ENCODE measurements at regions not wholly inside any gene's neighbourhood (a gene's known extent, or its start where the extent isn't known, plus 50 kb on each side); places are given as distances from the start of the nearest gene placed in this dataset.
"Not testable (repeated sequence)": the region's sequence is repeated elsewhere in the genome, so short reads cannot be mapped to it uniquely, and the experiment has no call there.

DNA sequence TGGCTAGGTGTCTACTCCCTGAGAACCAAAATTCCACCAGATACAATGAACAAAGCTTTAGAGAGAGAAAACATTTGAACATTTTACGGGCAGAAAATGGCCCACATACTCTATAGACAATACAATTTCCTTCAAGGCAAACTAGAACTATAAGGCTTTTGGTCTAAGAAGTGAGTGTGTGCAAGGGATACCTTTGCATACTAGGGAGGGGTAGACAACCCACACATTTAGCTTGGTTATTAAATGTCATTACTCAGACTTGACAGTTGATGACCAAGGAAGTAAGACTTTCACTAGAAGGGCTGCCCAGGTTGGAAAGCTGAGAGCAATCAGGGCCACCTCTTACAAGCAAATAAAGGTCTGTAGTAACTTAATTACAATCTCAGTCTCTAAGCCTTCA is 64.0 kb upstream of the PLEKHM1 start:
- in situ Hi-C loops (cut with MboI; ENCODE audit: low sequenced_read_pairs) = not testable (repeated sequence)

DNA sequence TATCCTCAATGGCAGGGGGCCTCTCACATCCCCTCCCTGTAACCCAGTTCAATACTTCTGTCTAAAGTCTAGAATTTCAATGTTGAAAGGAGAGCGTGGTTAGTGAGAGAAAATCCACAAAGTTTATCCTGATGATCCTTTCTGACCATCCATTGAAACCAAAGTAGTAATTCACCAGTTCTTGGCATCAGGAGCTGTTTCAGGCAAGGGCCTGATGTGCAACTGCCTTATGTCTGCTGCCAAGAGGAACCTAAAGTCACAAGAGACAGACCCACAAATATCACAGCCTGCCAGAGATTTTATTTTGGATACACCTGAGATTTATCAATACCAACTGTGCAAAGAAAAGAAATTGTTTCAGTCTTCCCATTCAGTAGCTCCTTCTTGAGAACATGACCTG is 68.3 kb upstream of the PLEKHM1 start:
- in situ Hi-C loops (cut with MboI; ENCODE audit: low sequenced_read_pairs) = not testable (repeated sequence)

DNA sequence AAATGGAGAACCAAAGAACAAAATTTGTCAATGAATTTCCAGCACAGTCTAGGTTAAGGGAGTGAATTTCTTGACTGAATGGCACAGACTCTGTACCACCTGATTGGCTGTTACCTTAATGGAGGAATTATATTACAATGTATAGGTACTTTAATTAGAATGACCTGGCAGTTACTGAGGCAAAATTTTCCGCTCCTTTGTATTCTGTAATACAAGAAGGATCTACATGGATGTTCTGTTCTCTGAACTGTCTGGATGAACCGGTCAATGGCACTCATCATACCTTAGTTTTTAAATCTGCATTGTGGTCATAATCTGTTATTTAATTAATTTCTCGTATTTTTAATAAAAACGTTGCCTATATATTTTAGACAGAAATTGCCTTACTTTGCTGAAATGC is 72.3 kb upstream of the PLEKHM1 start:
- in situ Hi-C loops (cut with MboI; ENCODE audit: low sequenced_read_pairs) = not testable (repeated sequence)

DNA sequence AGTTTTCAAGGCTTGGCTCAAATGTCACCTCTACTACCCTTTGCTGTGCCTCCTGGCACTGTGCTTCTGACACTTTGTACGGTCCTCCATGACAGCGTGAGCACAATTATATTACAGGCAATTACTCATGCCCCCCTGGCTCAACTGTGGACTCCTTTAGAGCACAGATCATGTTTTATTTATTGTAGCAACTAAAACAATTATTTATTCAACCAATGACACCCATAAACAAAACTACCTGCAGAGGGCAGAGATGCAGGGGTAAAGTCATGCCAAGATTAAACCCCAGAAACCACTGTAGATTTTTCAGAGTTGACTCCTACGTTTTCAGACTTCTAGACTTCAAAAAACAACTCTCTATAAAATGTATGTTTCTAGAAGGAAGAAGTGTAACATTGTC is 72.8 kb upstream of the PLEKHM1 start:
- in situ Hi-C loops (cut with MboI; ENCODE audit: low sequenced_read_pairs) = not testable (repeated sequence)

DNA sequence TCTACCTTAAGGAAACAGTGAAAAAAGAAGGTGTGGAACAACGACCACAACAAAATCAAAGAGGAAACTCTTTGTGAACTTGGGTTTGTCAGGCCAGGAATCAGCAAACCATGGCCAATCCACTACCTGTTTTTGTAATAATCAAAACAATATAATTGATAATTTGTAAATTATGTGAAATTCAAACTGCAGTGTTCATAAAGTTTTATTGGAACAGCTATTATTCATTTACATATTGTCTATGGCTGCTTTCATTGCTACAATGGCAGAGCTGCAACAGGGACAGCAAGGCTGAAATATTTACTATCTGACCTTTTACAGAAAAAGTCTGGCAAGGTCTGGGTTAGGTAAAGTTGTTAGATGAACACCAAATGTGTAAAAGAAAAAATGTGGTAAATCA is 77.8 kb upstream of the PLEKHM1 start:
- in situ Hi-C loops (cut with MboI; ENCODE audit: low sequenced_read_pairs) = not testable (repeated sequence)

DNA sequence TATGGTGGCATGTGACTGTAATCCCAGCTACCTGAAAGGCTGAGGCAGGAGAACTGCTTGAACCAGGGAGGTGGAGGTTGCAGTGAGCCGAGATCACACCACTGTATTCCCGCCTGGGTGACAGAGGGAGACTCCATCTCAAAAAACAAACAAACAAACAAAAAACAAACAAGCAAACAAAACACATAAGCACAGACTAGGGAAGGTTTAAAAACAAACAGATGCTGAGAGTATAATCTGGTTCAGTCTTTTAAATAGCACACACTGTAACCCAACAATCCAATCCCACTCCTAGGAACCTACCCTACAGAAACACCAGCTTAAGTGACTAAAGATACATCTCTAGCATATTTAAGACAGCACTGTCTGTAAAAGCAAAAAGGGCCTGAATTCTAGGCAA is 82.8 kb upstream of the PLEKHM1 start:
- in situ Hi-C loops (cut with MboI; ENCODE audit: low sequenced_read_pairs) = not testable (repeated sequence)

DNA sequence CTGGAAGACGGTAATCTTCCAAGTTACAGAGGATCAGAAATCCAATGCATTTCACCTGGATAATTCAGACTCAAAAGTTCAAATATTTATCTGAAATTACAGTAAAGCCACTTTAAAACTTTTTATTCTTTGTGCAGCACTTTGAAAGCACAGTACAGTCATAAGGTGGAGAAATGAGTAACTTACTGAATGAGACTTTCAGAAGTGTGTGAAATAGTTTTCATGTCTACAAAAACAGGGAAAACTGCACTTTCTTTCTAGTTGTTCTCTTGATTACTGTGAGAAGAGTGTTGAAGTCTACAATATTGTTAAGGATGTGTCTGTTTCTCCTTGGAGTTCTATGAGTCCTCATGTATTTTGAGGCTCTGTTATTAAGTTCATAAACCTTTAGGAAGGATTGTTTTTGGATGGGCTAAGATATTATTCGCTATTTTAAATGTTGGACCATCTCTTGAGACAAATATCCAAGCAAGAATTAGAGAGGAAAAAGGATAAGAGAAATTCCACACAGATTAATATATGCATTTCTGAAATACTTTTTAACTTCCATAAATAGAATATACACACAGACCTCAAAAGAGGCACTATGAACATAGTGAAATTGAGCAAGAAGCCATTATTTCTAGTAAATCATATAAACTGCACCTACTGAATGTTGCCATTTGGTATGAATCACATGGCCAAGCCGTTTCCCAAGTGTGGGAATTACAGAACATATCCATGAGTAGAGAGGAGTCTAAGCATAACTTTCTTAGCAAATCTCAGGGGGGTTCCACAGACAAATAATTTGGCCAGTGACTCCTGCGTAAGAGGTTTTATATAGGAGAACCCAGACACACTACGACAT is 83.6 kb upstream of the PLEKHM1 start:
- in situ Hi-C loops (cut with MboI; ENCODE audit: low sequenced_read_pairs) = no loop called here

DNA sequence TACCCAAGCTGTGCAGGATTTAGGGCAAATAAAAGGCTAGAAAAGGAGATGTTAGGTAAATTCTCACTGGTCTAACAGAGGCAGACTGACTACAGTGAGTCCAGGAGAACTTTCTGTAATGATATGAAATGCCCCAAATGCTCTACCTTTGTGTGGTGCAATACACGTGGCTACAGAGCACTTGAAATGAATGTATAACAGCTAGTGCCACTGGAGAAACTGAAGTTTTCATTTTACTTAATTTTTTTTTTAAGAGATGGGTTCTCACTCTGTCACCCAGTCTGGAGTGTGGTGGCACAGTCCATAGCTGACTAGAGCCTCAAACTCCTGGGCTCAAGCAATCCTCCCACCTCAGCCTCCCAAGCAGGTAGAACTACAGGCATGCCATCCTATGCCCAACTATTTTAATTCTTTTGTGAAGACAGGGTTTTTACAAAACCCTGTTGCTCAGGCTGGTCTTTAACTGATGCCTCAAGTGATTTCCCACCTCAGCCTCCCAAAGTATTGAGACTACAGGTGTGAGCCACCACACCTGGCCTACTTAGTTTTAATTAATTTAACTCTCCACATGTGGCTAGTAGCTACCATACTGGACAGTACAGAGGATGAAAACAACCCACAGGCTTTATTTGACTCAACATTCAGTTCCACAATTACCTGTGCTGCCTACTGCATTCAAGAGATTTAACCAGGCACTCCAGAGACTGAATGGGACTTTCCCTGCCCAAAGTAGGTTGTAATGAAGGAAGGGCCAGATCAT is 84.8 kb upstream of the PLEKHM1 start:
- in situ Hi-C loops (cut with MboI; ENCODE audit: low sequenced_read_pairs) = no loop called here

DNA sequence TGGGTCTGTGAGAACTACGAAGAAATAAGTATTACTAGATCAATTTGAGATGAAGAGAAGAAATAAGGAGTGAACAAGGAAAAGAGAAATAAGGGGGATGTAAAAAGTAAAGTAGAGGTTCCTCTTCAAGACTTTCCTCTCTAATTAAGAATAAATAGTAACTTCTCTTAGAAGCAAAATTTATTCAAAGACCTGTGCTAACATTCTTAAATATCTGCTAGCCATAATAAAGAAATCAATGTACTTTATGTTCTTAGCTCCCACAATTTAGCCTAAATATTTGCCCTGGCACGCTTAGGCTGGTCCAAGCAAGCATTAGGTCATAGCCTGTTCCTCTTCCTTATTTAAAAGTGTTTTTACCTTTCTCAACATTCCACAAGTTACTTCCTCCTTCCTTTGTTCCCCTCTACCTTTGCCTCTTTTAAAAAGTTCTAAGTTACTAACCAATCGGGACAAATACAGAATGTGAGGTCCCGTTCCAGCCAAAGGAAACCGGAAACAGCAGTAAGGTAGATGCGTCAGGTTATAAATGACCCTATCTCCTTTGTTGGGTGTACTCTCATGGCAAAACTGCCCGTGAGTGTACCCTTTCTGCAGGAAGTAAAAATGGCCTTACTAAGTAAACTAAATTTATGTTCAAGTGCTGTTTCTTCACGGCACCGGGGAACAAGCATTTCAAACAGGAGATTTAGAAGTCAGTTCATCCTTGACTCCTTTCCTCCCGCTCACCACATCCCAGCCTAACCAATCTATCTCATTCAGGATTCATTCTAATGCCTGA is 86.2 kb upstream of the PLEKHM1 start:
- in situ Hi-C loops (cut with MboI; ENCODE audit: low sequenced_read_pairs) = not testable (repeated sequence)

DNA sequence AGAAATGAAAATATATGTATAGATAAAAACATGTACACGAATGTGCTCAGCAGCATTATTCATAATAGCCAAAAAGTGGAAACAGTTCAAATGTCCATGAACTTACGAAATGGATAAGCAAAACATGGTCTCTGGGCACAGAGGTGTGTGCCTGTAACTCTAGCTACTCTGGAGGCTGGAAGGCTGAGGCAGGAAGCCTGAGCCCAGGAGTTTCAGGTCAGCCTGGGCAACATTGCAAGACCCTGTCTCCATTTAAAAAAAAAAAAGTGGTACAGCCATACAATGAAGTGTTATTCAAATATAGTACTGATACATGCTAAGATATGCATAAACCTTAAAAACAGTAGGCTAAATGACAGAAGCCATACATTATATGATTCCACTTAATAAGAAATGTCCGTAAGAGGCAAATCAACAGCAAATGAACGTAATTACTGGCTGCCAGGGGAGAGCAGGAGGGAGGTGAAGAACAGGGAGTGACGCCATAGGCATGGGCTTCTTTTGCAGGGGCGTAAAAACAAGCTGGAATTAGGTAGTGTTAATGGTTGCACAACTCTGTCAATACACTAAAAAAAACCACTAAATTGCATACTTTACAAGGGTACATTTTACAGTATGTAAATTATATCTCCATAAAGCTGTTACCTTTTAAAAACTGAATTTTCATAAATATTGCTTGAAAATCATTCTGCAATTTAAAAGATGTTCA is 87.2 kb upstream of the PLEKHM1 start:
- in situ Hi-C loops (cut with MboI; ENCODE audit: low sequenced_read_pairs) = no loop called here

DNA sequence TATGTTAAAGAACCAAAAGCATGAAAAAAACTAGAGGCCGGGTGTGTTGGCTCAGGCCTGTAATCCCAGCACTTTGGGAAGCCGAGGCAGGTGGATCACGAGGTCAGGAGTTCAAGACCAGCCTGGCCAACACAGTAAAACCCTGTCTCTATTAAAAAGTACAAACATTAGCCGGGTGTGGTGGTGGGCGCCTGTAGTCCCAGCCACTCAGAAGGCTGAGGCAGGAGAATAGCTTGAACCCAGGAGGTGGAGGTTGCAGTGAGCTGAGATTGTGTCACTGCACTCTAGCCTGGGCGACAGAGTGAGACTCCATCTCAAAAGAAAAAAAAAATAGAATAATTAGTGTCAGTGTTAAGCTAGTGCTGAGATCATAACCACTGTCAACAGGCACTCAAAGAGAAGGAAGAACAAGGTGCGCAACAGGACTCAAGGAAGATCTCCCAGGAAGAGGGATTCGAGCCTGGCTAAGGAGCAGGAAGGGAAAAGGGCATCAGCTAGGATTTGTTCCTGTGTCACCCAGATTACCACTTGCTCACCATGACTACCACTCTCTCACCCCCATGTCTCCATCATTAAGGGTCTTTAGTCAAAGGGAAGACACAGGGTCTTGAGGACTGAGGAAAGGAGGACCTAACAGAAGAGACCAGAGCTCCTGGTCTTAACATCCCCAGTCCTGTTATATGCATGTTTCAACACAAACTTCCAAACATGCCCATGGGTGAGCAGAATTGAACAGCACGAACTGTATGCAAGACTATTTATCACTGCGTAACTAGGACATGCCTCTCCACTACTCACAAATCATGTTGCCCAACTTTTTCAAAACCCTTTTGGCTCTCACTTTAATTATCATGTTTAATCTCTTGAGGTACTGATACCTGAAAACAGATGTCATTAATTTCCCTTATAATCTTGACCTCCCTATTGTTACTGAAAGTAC is 88.3 kb upstream of the PLEKHM1 start:
- in situ Hi-C loops (cut with MboI; ENCODE audit: low sequenced_read_pairs) = no loop called here

DNA sequence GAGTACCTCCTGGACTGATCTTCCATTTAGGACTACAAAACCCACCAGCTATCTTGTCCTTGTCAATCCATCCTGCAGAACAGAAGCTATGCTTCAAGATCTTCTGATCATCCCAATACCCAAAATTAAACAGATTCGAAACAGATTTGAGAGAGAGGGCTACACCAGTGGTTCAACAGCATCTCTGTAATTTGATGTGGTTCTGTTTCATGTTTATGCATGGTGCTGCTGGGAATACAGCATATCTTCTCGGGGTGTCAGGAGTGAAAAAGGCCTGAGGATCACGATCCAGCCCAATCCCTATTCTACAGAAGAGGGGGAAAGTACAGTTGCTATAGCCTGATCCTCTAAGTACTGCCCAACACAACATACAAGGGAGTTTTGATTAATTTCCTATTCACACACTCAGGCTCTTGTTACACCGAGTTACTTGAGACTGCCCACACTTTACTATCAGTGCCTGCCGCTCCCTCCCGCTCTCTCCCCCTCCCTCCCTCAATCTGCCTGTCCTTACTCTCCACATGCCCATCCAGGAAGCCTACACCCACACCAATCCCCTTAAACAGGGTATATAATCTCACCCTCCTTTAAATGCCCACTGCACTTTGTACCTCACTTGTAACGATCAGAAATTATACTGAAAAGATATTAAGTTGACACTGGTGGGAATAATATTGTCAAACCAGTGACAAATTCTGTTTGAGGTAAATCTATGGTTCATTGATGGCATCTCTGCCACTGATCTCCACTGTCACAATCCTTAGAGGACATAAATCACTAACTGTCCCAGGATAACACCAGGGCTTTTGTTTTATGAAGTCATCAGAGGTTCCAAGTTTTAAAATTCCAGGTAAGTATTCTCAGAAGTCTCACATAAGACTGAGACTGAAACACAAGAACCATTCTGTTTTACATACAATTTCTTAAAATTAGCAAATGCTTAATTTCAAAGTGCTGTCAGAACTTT is 89.3 kb upstream of the PLEKHM1 start:
- in situ Hi-C loops (cut with MboI; ENCODE audit: low sequenced_read_pairs) = no loop called here

DNA sequence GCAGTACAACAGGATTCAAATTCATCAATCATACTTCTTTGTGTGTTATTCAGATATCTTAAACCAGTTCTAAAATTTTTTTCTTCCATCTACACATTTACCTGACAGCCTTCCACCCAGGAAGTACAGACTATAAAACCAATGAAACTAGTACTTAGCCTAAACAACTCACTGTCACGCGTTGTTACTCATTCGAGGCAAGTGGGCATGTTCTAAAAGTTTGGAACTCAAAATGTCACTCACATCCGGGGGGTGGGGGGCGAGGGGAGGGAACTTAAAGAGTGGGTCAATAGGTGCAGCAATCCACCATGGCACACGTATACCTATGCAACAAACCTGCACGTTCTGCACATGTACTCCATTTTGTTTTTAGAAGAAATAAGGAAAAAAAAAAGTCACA is 90.4 kb upstream of the PLEKHM1 start:
- in situ Hi-C loops (cut with MboI; ENCODE audit: low sequenced_read_pairs) = no loop called here

DNA sequence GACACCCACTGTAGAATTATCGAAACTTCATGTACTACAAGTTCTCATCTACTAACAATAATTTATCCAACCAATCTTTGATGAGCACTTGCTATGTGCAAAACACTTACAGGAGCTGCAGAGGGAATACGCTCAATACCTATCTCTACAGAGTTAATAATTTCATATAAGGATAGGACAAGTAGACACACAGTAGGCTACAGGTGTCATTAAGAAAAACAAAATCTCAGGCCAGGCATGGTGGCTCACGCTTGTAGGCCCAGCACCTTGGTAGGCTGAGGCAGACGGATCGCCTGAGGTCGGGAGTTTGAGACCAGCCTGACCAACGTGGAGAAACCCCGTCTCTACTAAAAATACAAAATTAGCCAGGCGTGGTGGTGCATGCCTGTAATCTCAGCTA is 91.3 kb upstream of the PLEKHM1 start:
- in situ Hi-C loops (cut with MboI; ENCODE audit: low sequenced_read_pairs) = no loop called here

DNA sequence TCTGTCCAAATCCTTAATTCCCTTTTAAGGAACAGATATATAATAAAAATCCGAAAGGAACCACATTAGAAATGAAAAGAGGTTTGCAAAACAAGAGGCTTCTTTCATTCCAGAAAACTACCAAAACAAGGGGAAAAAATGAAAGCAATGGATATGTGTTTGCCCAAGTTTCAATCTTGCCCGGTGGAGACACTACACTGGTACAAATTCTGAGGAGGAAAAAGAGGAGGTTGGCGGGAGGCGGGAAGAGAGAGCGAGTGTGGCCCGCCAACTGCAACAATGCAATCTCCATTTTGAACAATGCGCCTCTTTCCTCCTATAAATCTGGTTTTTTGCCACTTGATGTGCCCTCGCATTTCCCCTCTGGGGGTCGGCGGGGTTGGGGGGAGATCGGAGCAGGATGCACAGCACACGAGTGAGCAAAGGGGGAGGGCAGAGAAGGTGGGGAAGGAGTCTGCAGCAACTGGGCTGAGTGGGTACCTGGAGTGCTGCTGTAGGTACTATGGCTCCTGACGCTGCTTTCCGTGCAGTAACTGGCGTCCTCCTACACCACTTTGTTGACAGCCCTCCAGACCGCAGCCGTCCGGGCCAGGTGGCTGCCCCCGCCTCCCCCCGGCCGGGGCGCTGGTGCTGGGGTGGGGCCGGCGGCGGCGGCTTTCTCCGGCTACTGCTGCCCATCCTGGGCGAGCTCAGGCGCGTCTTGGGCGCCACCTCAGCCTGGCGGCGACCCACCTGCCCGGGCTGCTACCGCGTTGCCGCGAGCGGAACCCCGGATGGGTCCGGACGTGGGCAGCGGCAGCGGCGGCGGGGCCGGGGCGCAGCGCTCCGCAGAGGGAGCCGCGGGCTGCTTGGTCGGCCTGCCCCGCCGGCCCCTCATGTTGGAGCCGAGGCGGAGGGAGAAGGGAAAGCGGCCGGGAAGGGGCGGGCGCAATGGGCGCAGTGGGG is 93.8 kb upstream of the PLEKHM1 start:
- in situ Hi-C loops (cut with MboI; ENCODE audit: low sequenced_read_pairs) = no loop called here

DNA sequence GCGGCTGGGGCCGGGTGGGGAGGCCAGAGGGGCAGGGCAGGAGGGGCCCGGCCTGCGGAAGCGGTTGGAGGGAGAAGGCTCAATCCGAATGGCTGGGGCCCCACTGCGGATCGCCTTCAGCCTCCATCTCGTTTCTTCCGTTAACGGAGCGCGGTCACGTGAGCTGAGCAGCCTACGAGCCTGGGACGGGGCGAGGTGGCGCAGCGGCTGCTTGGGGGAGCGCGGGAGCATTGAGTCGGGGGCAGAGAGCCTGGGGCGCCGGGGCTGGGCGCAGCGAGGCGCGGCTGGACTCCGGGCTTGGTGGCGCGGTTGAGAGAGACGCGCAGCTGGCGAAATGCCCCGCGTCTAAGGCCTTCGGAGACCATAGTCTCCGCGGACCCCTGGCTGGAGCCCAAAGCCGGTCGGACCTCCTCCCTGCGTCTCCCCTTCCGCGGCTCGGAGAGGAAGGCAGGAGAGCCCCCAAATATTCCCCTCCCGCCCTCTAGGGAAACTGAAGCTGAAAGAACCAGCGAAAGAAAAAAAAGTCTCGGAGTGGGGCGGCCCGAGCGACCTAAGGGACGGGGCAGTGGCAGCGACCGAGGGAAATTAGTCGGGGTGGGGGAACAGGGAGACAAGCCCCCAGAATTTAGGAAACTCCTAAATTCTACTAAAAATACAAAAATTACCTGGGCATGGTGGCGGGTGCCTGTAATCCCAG is 94.7 kb upstream of the PLEKHM1 start:
- in situ Hi-C loops (cut with MboI; ENCODE audit: low sequenced_read_pairs) = not testable (repeated sequence)

Measured in HL-60/S4 (cell line).